Fibroblast of the aortic adventitia (primary cell): ENCODE measurements at regions not wholly inside any gene's neighbourhood (a gene's known extent, or its start where the extent isn't known, plus 50 kb on each side); places are given as distances from the start of the nearest gene placed in this dataset.

ENCODE experiments used
- DNase-seq: peaks from one replicate; pipeline ENCODE4 v3.0.0-alpha.2; 2010; ENCODE audit warnings: low read depth
- H3K4me3 ChIP-seq: 2 replicates; pipeline ENCODE4 v1.5.1; 2011; ENCODE audit warnings: low read depth, mild to moderate bottlenecking, control low read depth, low read length, moderate library complexity
- TF ChIP-seq, protein P1 (sequence below): IDR thresholded peaks from 2 replicates; pipeline ENCODE4 v1.5.1; 2011; ENCODE audit warnings: mild to moderate bottlenecking, low read length, control low read depth, inconsistent platforms; ENCODE audit not compliant: insufficient read depth

DNA sequence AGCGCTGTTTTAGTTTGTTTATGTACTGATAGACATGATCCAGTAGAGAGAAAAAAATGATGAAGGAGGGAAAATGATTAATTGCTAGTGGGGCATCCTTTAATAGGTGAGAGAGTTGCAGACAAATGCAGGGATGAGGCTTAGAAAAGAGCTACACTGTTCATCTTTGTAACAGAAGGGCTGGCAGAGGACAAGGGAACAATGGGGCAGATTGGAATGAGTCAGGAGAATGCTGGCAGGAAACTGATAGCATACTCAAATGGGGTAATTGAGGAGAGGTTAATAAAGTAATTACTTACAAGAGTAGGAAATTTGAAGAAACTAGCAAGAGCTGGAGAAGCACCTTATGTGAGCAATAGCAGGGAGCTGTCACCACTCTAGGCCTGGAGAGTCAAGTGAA lies 170.9 kb downstream of the OXSM start:
- H3K4me3 ChIP-seq: no peak overlapping the region
- TF ChIP-seq, protein P1, sequence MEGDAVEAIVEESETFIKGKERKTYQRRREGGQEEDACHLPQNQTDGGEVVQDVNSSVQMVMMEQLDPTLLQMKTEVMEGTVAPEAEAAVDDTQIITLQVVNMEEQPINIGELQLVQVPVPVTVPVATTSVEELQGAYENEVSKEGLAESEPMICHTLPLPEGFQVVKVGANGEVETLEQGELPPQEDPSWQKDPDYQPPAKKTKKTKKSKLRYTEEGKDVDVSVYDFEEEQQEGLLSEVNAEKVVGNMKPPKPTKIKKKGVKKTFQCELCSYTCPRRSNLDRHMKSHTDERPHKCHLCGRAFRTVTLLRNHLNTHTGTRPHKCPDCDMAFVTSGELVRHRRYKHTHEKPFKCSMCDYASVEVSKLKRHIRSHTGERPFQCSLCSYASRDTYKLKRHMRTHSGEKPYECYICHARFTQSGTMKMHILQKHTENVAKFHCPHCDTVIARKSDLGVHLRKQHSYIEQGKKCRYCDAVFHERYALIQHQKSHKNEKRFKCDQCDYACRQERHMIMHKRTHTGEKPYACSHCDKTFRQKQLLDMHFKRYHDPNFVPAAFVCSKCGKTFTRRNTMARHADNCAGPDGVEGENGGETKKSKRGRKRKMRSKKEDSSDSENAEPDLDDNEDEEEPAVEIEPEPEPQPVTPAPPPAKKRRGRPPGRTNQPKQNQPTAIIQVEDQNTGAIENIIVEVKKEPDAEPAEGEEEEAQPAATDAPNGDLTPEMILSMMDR: no peak
- DNase-seq: no peak

GRCh38 chr3:25962255-25962654 lies 172.4 kb downstream of the OXSM start:
- no peak overlapping the region for H3K4me3 ChIP-seq
- no peak for DNase-seq
- TF ChIP-seq, protein P1: no peak

DNA sequence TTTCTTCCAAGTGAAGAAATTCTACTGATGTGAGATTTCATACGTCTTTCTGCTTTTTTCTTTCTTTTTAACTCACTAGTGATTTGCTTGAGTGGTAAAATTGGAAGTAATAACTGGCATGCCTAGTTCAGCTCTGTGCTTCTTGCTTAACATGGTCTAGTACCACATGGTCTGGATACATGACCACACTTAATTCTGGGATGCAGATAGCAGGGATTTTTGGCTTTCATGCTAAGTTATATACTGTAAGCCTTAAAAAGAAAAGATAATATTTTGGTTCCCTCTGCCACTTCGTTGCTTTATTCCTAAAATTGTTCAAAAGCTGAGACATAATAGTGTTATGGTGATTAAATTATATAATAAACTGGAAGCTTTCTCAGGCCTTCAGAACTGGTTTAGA lies 174.3 kb downstream of the OXSM start:
- TF ChIP-seq, protein P1: no peak
- no peak for DNase-seq
- H3K4me3 ChIP-seq: no peak overlapping the region

GRCh38 chr3:25967385-25967784 lies 177.5 kb downstream of the OXSM start:
- no peak for DNase-seq
- no peak overlapping the region for H3K4me3 ChIP-seq
- TF ChIP-seq, protein P1: no peak

DNA sequence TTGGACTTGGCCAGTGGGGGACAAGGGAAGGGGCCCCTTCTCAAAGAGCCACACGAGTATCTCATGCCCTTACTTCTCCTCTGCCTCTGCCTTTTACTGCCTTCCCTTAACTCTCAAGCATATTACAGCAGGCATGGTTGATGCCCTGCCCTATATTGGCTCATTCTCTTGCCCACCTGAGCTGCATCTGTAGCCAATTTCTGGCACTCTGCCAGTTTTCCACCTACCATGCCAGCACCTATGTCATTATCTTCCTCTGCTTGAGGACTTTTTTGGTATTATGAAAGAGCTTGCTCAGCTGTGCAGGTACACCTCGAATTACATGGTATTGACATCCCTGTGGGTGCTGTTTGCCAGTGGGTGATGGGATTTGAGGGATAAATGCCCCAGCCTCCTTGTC lies 181.8 kb downstream of the OXSM start:
- DNase-seq: no peak
- TF ChIP-seq, protein P1: no peak
- no peak overlapping the region for H3K4me3 ChIP-seq

- H3K4me3 ChIP-seq: no peak overlapping the region
- no peak for DNase-seq
- TF ChIP-seq, protein P1: no peak
Measured at GRCh38 chr3:25973122-25973521, 183.2 kb downstream of the OXSM start.

GRCh38 chr3:25982756-25983155 lies 192.9 kb downstream of the OXSM start:
- TF ChIP-seq, protein P1: no peak
- DNase-seq: no peak
- H3K4me3 ChIP-seq: no peak overlapping the region
